Caco-2 (cell line): ENCODE measurements at regions not wholly inside any gene's neighbourhood (a gene's known extent, or its start where the extent isn't known, plus 50 kb on each side); places are given as distances from the start of the nearest gene placed in this dataset.

Source experiments
- BruUV-seq: library from RNA; stranded (reverse); fragments of 400-500 nt; replicated peaks from 2 replicates; lab custom pipeline; 2021; lab: Mats Ljungman, UMichigan
- CTCF ChIA-PET: fragments of 300-600 bp; sonication (Branson Sonifier 250); formaldehyde crosslinking; loops from one replicate; lab custom pipeline; 2022; ENCODE audit warnings: antibody characterized with exemption; lab: Charles Lee
- POLR2A ChIA-PET: fragments of 300-600 bp; sonication (Branson Sonifier 250); formaldehyde crosslinking; loops from one replicate; lab custom pipeline; 2022; ENCODE audit warnings: antibody characterized with exemption; lab: Charles Lee
- DNase-seq, 2 experiments: peaks; one replicate each; pipeline versions ENCODE4 v3.0.0 to v3.0.0-alpha.2; 2020 to 2022
- H3K27me3 ChIP-seq: replicated peaks from 2 replicates; pipeline ENCODE4 v1.6.0; 2011; ENCODE audit warnings: low read length; ENCODE audit not compliant: control insufficient read depth, insufficient read depth
- H3K36me3 ChIP-seq: 2 replicates; pipeline ENCODE4 v1.5.1; 2011; ENCODE audit warnings: low read length; ENCODE audit not compliant: control insufficient read depth, insufficient read depth
- H3K4me1 ChIP-seq: fragments of 250-450 bp; sonication (Bioruptor Pico); 2 replicates; pipeline ENCODE4 v1.5.1; 2020; ENCODE audit warnings: mild to moderate bottlenecking
- H3K4me3 ChIP-seq: 2 replicates; pipeline ENCODE4 v1.5.1; 2011; ENCODE audit warnings: low read depth, mild to moderate bottlenecking, control low read depth, low read length
- H3K9me3 ChIP-seq: fragments of 250-450 bp; sonication (Bioruptor Pico); 2 replicates; pipeline ENCODE4 v1.5.1; 2020; ENCODE audit warnings: mild to moderate bottlenecking, moderate library complexity
- H3K27ac Mint-ChIP-seq: one replicate; pipeline ENCODE4 v1.8.0; 2022; ENCODE audit warnings: mixed read lengths; ENCODE audit not compliant: unreplicated experiment
- H3K27me3 Mint-ChIP-seq: one replicate; pipeline ENCODE4 v1.8.0; 2022; ENCODE audit warnings: mixed read lengths; ENCODE audit not compliant: insufficient read depth, unreplicated experiment
- H3K36me3 Mint-ChIP-seq: one replicate; pipeline ENCODE4 v1.8.0; 2022; ENCODE audit warnings: mild to moderate bottlenecking, mixed read lengths; ENCODE audit not compliant: insufficient read depth, unreplicated experiment
- H3K4me1 Mint-ChIP-seq: one replicate; pipeline ENCODE4 v1.8.0; 2022; ENCODE audit warnings: low read depth, mixed read lengths; ENCODE audit not compliant: unreplicated experiment
- H3K4me3 Mint-ChIP-seq: one replicate; pipeline ENCODE4 v1.8.0; 2022; ENCODE audit warnings: mild to moderate bottlenecking, moderate library complexity, mixed read lengths; ENCODE audit not compliant: unreplicated experiment
- H3K9me3 Mint-ChIP-seq: one replicate; pipeline ENCODE4 v1.8.0; 2022; ENCODE audit warnings: mixed read lengths; ENCODE audit not compliant: unreplicated experiment
- CTCF ChIP-seq, 2 experiments: fragments of 200-600 bp in 1 of 2; IDR thresholded peaks; 1 replicate in 1 of 2; 2 replicates in 1 of 2; pipeline versions ENCODE4 v1.5.1 to v1.8.0; 2011 to 2022; ENCODE audit warnings: antibody characterized with exemption in 1 of 2, control low read depth in 1 of 2, inconsistent platforms in 1 of 2, low read depth in 1 of 2, low read length in 1 of 2, mild to moderate bottlenecking in 1 of 2, moderate library complexity in 1 of 2; ENCODE audit not compliant: insufficient read depth in 1 of 2, severe bottlenecking in 1 of 2, unreplicated experiment in 1 of 2
- intact Hi-C: fragments of 100-400 bp; cut with micrococcal nuclease; formaldehyde crosslinking; loops from one replicate; pipeline ENCODE4 v1.10.0; 2022; ENCODE audit not compliant: unreplicated experiment

DNA sequence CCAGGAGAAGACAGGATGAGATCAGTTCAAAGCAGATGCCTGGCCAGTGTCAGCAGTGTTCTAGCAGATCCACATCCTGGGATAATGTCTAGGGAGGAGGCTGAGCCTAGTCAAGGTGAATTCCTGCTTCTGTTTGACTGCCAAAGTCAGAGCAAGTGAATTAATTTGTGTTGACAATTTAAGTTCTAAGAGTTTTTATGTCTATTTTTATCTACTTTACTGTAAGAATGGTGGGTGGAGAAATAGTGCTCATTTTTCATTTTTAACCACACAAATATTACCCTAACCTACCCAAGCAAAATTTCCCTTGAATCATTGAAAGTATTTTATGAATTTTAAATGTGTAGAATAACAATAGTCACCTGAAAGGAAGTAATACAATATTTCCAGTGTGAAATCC, 207.6 kb upstream of the SLC10A2 start:
- H3K4me1 ChIP-seq, result no peaks in the 10 kb centered on the region
- TF ChIP-seq CTCF (IDR thresholded peaks at IDR 0.05; ENCODE audit: insufficient read depth in 1 of 2, low read depth in 1 of 2, low read length in 1 of 2, severe bottlenecking in 1 of 2, unreplicated experiment in 1 of 2), result no peak
- POLR2A ChIA-PET, result no interaction called here
- Mint-ChIP-seq H3K9me3 (no peaks in the 10 kb centered on the region), H3K36me3 (no peaks in the 10 kb centered on the region), H3K4me3 (no peak overlapping the region), H3K27me3 (no peaks in the 10 kb centered on the region), H3K4me1 (no peaks in the 10 kb centered on the region), H3K27ac (no peak overlapping the region)
- no peaks in the 10 kb centered on the region for H3K27me3 ChIP-seq
- no peak overlapping the region for H3K4me3 ChIP-seq
- DNase-seq, result no peak
- peaks cover 3% of the 10 kb centered on the region; the same call in 1 of the 2 replicates for H3K9me3 ChIP-seq
- no peaks in the 10 kb centered on the region for H3K36me3 ChIP-seq
- intact Hi-C loops, result no loop called here
- CTCF ChIA-PET, result no interaction called here
- BruUV-seq, result no TSS peak

DNA sequence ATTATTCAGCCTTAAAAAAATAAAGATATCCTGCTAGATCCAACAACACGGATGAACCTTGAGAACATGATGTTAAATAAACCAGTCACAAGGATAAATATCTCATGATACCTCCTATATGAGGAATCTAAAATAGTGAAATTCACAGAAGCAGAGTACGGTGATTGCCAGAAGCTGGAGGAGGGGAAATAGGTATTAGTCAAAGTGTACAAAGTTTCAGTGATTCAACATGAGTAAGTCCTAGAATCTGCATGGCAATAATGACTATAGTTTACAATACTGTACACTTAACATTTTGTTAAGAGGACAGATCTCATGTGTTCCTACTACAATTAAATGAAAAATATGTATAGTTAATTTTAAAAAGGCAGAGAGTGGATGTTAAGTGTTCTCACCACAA, 206.6 kb upstream of the SLC10A2 start:
- H3K27me3 Mint-ChIP-seq, result no peaks in the 10 kb centered on the region
- ChIA-PET CTCF (no interaction called here), POLR2A (no interaction called here)
- H3K4me3 Mint-ChIP-seq, result no peak overlapping the region
- no peaks in the 10 kb centered on the region for H3K4me1 Mint-ChIP-seq
- H3K36me3 Mint-ChIP-seq, result no peaks in the 10 kb centered on the region
- H3K4me3 ChIP-seq, result no peak overlapping the region
- DNase-seq, result no peak
- no peaks in the 10 kb centered on the region for H3K4me1 ChIP-seq
- peaks cover 14% of the 10 kb centered on the region; the same call in 1 of the 2 replicates for H3K9me3 ChIP-seq
- no peaks in the 10 kb centered on the region for H3K36me3 ChIP-seq
- no peak for TF ChIP-seq CTCF (IDR thresholded peaks at IDR 0.05; ENCODE audit: insufficient read depth in 1 of 2, low read depth in 1 of 2, low read length in 1 of 2, severe bottlenecking in 1 of 2, unreplicated experiment in 1 of 2)
- peaks cover 2% of the 10 kb centered on the region for H3K9me3 Mint-ChIP-seq
- no peaks in the 10 kb centered on the region for H3K27me3 ChIP-seq
- no TSS peak for BruUV-seq
- no peak overlapping the region for H3K27ac Mint-ChIP-seq
- intact Hi-C loops, result no loop called here

- H3K36me3 Mint-ChIP-seq, result no peaks in the 10 kb centered on the region
- POLR2A ChIA-PET, result no interaction called here
- TF ChIP-seq CTCF (IDR thresholded peaks at IDR 0.05; ENCODE audit: insufficient read depth in 1 of 2, low read depth in 1 of 2, low read length in 1 of 2, severe bottlenecking in 1 of 2, unreplicated experiment in 1 of 2), result no peak
Measured at GRCh38 chr13:103263448-103263847, 197.2 kb upstream of the SLC10A2 start.

More at GRCh38 chr13:103263448-103263847, 197.2 kb upstream of the SLC10A2 start:
- H3K27ac Mint-ChIP-seq, result no peak overlapping the region
- Histone ChIP-seq H3K27me3 (no peaks in the 10 kb centered on the region), H3K4me3 (no peak overlapping the region), H3K36me3 (no peaks in the 10 kb centered on the region), H3K4me1 (no peaks in the 10 kb centered on the region), H3K9me3 (peaks cover 26% of the 10 kb centered on the region)
- CTCF ChIA-PET, result no interaction called here
- BruUV-seq, result no TSS peak
- peaks cover 33% of the 10 kb centered on the region for H3K9me3 Mint-ChIP-seq
- H3K27me3 Mint-ChIP-seq, result no peaks in the 10 kb centered on the region
- no peak for DNase-seq
- H3K4me1 Mint-ChIP-seq, result no peaks in the 10 kb centered on the region
- no peak overlapping the region for H3K4me3 Mint-ChIP-seq
- intact Hi-C loops, result no loop called here
